MM.1S (cell line): ENCODE measurements at regions not wholly inside any gene's neighbourhood (a gene's known extent, or its start where the extent isn't known, plus 50 kb on each side); places are given as distances from the start of the nearest gene placed in this dataset.

ENCODE experiments used
- EZH2 ChIP-seq: fragments of 300-600 bp; sonication (generic); optimal IDR thresholded peaks from 2 replicates; pipeline ENCODE3; 2017; ENCODE audit warnings: low read depth, mild to moderate bottlenecking, antibody characterized with exemption, low read length, mixed read lengths
- EZH2phosphoT487 ChIP-seq: fragments of 300-600 bp; sonication (generic); IDR thresholded peaks from 2 replicates; pipeline ENCODE4 v1.6.1; 2018; ENCODE audit warnings: antibody characterized with exemption, low read length
- TF ChIP-seq, protein P1 (sequence below): fragments of 300-600 bp; sonication (generic); IDR thresholded peaks from 2 replicates; pipeline ENCODE4 v1.5.1; 2016; ENCODE audit warnings: antibody characterized with exemption, low read length, mixed read lengths

GRCh38 chr16:65622871-65623270 is 501.0 kb upstream of the CDH11 start:
- TF ChIP-seq, protein P1, sequence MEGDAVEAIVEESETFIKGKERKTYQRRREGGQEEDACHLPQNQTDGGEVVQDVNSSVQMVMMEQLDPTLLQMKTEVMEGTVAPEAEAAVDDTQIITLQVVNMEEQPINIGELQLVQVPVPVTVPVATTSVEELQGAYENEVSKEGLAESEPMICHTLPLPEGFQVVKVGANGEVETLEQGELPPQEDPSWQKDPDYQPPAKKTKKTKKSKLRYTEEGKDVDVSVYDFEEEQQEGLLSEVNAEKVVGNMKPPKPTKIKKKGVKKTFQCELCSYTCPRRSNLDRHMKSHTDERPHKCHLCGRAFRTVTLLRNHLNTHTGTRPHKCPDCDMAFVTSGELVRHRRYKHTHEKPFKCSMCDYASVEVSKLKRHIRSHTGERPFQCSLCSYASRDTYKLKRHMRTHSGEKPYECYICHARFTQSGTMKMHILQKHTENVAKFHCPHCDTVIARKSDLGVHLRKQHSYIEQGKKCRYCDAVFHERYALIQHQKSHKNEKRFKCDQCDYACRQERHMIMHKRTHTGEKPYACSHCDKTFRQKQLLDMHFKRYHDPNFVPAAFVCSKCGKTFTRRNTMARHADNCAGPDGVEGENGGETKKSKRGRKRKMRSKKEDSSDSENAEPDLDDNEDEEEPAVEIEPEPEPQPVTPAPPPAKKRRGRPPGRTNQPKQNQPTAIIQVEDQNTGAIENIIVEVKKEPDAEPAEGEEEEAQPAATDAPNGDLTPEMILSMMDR, result no peak
- TF ChIP-seq EZH2phosphoT487 (no peak), EZH2 (no peak)
